ENCODE measurements at regions not wholly inside any gene's neighbourhood (a gene's known extent, or its start where the extent isn't known, plus 50 kb on each side); places are given as distances from the start of the nearest gene placed in this dataset.

DNA sequence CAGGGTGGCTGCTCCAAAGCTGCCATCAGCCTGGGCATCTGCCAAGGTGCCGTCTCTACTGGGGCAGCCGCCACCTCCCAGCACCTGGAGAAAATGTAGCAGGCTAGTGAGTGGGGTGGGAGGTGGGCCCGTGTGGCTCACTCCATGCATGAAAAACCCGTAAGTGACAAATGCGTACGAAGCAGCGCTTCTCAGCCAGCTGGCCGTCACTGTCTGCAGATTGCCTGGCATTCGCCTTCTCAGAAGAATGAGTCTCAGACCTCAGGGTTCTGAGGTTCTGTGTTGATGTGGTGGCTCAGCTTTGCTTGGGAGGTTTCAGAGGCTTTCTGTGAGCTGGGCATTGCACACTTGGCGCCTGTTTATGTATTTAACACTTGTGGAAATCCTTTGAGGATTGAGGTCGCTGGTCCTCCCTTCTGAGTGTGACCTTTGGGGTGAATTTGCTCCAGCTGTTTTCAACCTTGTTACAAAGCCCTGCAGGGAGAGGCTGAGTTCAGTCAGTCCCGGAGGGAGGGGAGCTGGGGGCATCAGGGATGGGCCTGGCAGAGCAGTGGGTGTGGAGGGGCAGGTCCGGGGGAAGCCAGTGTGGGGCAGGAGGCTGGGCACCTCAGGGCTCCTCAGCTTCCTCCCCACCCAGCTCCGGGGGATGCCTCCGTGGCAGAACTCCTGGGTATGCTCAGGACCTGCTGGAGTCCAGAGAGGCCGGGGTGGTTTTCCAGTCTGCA, 977.0 kb downstream of the TBC1D22A start:
- TF ChIP-seq GATA2 (IDR thresholded peaks at IDR 0.05; ENCODE audit: low read depth, low read length) (no peak), GATA3 (IDR thresholded peaks at IDR 0.05; ENCODE audit: low read depth, low read length) (no peak)
